ENCODE measurements at regions not wholly inside any gene's neighbourhood (a gene's known extent, or its start where the extent isn't known, plus 50 kb on each side); places are given as distances from the start of the nearest gene placed in this dataset.

- no peak overlapping the region for H3K27ac Mint-ChIP-seq
- no peaks in the 10 kb centered on the region for H3K27me3 Mint-ChIP-seq
- no peak for TF ChIP-seq CTCF (IDR thresholded peaks at IDR 0.05)
- ATAC-seq (ENCODE audit: low read depth) (no peak), DNase-seq (no peak)
- no peaks in the 10 kb centered on the region for H3K9me3 Mint-ChIP-seq
- intact Hi-C loops (cut with micrococcal nuclease): no loop called here
- H3K4me1 Mint-ChIP-seq: peaks cover 3% of the 10 kb centered on the region
- H3K36me3 Mint-ChIP-seq (ENCODE audit: low read depth): no peaks in the 10 kb centered on the region
- ChIA-PET POLR2A (no interaction called here), CTCF (no interaction called here)
- H3K4me3 Mint-ChIP-seq: no peak overlapping the region
Observed at GRCh38 chr4:156196722-156197121, 243.1 kb upstream of the CTSO start.

GRCh38 chr4:156195914-156196313 lies 242.2 kb upstream of the CTSO start:
- no peak for TF ChIP-seq CTCF (IDR thresholded peaks at IDR 0.05)
- Mint-ChIP-seq H3K4me1 (no peaks in the 10 kb centered on the region), H3K9me3 (no peaks in the 10 kb centered on the region), H3K4me3 (no peak overlapping the region), H3K27me3 (no peaks in the 10 kb centered on the region), H3K27ac (no peak overlapping the region), H3K36me3 (ENCODE audit: low read depth) (no peaks in the 10 kb centered on the region)
- ChIA-PET CTCF (no interaction called here), POLR2A (no interaction called here)
- ATAC-seq (ENCODE audit: low read depth): no peak
- no peak for DNase-seq
- intact Hi-C loops (cut with micrococcal nuclease): no loop called here

- Mint-ChIP-seq H3K36me3 (ENCODE audit: low read depth) (no peaks in the 10 kb centered on the region), H3K9me3 (no peaks in the 10 kb centered on the region), H3K27ac (no peak overlapping the region), H3K4me1 (no peaks in the 10 kb centered on the region), H3K4me3 (no peak overlapping the region), H3K27me3 (no peaks in the 10 kb centered on the region)
- DNase-seq (no peak), ATAC-seq (ENCODE audit: low read depth) (no peak)
- POLR2A ChIA-PET: no interaction called here
- CTCF ChIA-PET: no interaction called here
- TF ChIP-seq CTCF (IDR thresholded peaks at IDR 0.05): no peak
- intact Hi-C loops (cut with micrococcal nuclease): no loop called here
Observed at GRCh38 chr4:156194896-156195295, 241.2 kb upstream of the CTSO start.

GRCh38 chr4:156193800-156194199 lies 240.1 kb upstream of the CTSO start:
- TF ChIP-seq CTCF (IDR thresholded peaks at IDR 0.05): no peak
- no peaks in the 10 kb centered on the region for H3K27me3 Mint-ChIP-seq
- no peak overlapping the region for H3K27ac Mint-ChIP-seq
- DNase-seq (no peak), ATAC-seq (ENCODE audit: low read depth) (no peak)
- no peaks in the 10 kb centered on the region for H3K9me3 Mint-ChIP-seq
- no peaks in the 10 kb centered on the region for H3K4me1 Mint-ChIP-seq
- no peaks in the 10 kb centered on the region for H3K36me3 Mint-ChIP-seq (ENCODE audit: low read depth)
- no peak overlapping the region for H3K4me3 Mint-ChIP-seq
- ChIA-PET CTCF (no interaction called here), POLR2A (no interaction called here)
- intact Hi-C loops (cut with micrococcal nuclease): no loop called here

- ChIA-PET POLR2A (no interaction called here), CTCF (no interaction called here)
- Mint-ChIP-seq H3K36me3 (ENCODE audit: low read depth) (no peaks in the 10 kb centered on the region), H3K4me1 (no peaks in the 10 kb centered on the region), H3K4me3 (no peak overlapping the region), H3K9me3 (no peaks in the 10 kb centered on the region), H3K27me3 (no peaks in the 10 kb centered on the region), H3K27ac (no peak overlapping the region)
- DNase-seq (no peak), ATAC-seq (ENCODE audit: low read depth) (no peak)
- no peak for TF ChIP-seq CTCF (IDR thresholded peaks at IDR 0.05)
- intact Hi-C loops (cut with micrococcal nuclease): no loop called here
Observed at GRCh38 chr4:156193106-156193505, 239.4 kb upstream of the CTSO start.

Data from activated B cell treated with CpG ODN at 0.5 μM for 24 hours (primary cell).